ENCODE measurements at regions not wholly inside any gene's neighbourhood (a gene's known extent, or its start where the extent isn't known, plus 50 kb on each side); places are given as distances from the start of the nearest gene placed in this dataset.

DNA sequence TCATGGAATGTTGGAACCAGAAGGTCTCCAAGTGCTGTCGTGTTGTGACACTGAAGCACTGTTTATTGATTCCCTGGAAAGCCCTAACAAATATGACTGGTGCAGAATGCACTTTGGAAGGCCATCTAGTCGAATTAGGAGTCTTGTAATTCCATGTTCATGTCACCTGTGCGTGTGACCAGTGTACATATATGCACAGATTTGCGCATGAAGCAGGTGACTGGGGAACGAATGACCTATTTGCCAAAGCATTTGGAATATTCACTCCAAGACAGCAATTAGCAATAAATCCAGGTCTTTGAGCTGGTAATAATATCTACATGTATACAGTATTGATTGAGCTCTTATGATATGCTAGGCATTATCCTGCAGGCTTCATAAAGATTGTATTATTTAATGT, 177.5 kb upstream of the PFN2 start:
- no peaks in the 10 kb centered on the region for H3K9me3 Mint-ChIP-seq
- ChIA-PET CTCF (interaction anchor here (0.5 kb wide), 1 partner anchor 131 kb away, joined by 4 read pairs; no protein-coding TSS in a partner anchor), POLR2A (no interaction called here)
- no peak for ATAC-seq (ENCODE audit: poor library complexity)
- DNase-seq: no peak
- Histone ChIP-seq H3K4me3 (ENCODE audit: low read length) (no peak overlapping the region), H3K27me3 (ENCODE audit: control insufficient read depth in 1 of 2, insufficient read depth in 2 of 2, low read length in 2 of 2) (peaks cover 3 to 6% of the 10 kb centered on the region in 2 experiments), H3K9me3 (ENCODE audit: control insufficient read depth in 1 of 2, insufficient read depth in 1 of 2, low read length in 2 of 2) (no peaks in the 10 kb centered on the region), H3K36me3 (ENCODE audit: insufficient read depth, low read length) (no peaks in the 10 kb centered on the region), H3K27ac (ENCODE audit: low read depth in 1 of 2, low read length in 2 of 2) (no peak overlapping the region), H3K4me1 (ENCODE audit: insufficient read depth, low read length) (no peaks in the 10 kb centered on the region)
- H3K27ac Mint-ChIP-seq: no peak overlapping the region
- no peaks in the 10 kb centered on the region for H3K4me1 Mint-ChIP-seq (ENCODE audit: low read depth)
- peaks cover 28% of the 10 kb centered on the region for H3K27me3 Mint-ChIP-seq
- H3K36me3 Mint-ChIP-seq (ENCODE audit: low read depth): no peaks in the 10 kb centered on the region
- TF ChIP-seq, protein P1, sequence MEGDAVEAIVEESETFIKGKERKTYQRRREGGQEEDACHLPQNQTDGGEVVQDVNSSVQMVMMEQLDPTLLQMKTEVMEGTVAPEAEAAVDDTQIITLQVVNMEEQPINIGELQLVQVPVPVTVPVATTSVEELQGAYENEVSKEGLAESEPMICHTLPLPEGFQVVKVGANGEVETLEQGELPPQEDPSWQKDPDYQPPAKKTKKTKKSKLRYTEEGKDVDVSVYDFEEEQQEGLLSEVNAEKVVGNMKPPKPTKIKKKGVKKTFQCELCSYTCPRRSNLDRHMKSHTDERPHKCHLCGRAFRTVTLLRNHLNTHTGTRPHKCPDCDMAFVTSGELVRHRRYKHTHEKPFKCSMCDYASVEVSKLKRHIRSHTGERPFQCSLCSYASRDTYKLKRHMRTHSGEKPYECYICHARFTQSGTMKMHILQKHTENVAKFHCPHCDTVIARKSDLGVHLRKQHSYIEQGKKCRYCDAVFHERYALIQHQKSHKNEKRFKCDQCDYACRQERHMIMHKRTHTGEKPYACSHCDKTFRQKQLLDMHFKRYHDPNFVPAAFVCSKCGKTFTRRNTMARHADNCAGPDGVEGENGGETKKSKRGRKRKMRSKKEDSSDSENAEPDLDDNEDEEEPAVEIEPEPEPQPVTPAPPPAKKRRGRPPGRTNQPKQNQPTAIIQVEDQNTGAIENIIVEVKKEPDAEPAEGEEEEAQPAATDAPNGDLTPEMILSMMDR (IDR thresholded peaks at IDR 0.05): no peak
- intact Hi-C loops (cut with DNase I, micrococcal nuclease): no loop called here
- no peak overlapping the region for H3K4me3 Mint-ChIP-seq

DNA sequence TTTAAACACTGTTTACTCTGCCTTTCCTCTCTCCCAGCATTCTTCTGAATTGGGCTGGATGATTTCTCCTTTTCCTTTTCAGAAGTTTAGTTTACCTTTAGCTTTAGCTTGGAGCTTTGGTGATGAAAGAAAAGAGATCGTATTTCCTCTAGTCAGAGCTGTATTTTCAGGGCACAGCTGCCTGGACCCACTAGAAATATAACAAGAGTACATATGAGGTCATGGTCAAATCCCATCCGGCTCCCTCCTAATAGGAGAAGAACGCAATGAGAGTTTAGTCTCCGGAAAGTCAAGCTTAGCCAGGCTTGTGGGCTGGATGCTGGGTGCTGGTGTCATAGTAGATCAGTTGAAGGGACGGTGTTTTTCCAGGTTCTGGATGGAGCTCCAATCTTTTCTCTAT, 177.1 kb upstream of the PFN2 start:
- Mint-ChIP-seq H3K27ac (no peak overlapping the region), H3K4me1 (ENCODE audit: low read depth) (no peaks in the 10 kb centered on the region), H3K27me3 (peaks cover 23% of the 10 kb centered on the region), H3K9me3 (no peaks in the 10 kb centered on the region), H3K4me3 (no peak overlapping the region), H3K36me3 (ENCODE audit: low read depth) (no peaks in the 10 kb centered on the region)
- Histone ChIP-seq H3K27me3 (ENCODE audit: control insufficient read depth in 1 of 2, insufficient read depth in 2 of 2, low read length in 2 of 2) (peaks cover 3 to 6% of the 10 kb centered on the region in 2 experiments), H3K4me3 (ENCODE audit: low read length) (no peak overlapping the region), H3K27ac (ENCODE audit: low read depth in 1 of 2, low read length in 2 of 2) (no peak overlapping the region), H3K36me3 (ENCODE audit: insufficient read depth, low read length) (no peaks in the 10 kb centered on the region), H3K4me1 (ENCODE audit: insufficient read depth, low read length) (no peaks in the 10 kb centered on the region), H3K9me3 (ENCODE audit: control insufficient read depth in 1 of 2, insufficient read depth in 1 of 2, low read length in 2 of 2) (no peaks in the 10 kb centered on the region)
- POLR2A ChIA-PET: no interaction called here
- CTCF ChIA-PET: interaction anchor here (0.5 kb wide), 1 partner anchor 130 kb away, joined by 4 read pairs; no protein-coding TSS in a partner anchor
- TF ChIP-seq, protein P1 (IDR thresholded peaks at IDR 0.05): no peak
- intact Hi-C loops (cut with DNase I, micrococcal nuclease): no loop called here
- DNase-seq (no peak), ATAC-seq (ENCODE audit: poor library complexity) (no peak)

DNA sequence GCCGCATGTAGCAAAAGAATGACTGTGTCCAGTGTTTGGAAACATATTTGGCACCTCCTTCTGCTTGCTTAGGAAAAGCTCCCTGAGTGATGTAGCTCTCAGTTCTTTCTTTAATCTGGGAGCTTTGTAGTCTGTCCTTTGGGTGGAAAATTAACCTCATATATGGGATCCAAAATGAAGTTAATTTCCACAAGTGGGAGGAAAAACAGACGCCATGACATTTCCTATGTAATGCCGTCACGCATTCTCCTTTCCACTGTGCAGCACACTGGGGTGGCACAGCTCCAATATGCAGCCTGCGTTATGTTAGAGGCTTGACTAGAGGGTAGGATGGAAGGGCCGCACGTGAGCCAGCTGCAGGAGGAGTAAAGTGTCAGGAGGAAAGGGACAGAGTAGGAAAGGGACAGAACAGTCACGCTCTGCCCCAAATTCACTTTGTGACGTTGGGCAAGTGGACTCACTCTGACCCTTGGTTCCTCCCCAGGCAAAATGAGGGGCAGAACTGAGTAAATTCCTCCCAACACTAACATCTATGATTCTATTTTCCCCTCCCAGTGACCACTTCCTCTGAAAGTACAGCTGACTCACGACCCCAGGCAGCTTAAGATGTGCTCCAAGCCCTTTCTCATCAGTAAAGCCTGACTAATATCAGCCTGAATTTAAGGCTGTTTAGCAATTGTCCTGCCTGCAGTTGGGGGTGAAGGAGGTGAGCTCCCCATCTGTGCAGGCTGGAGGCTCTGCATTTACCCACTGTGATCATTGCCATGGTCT, 176.5 kb upstream of the PFN2 start:
- no peak for ATAC-seq (ENCODE audit: poor library complexity)
- CTCF ChIA-PET: no interaction called here
- peaks cover 20% of the 10 kb centered on the region for H3K27me3 Mint-ChIP-seq

More for the DNA sequence above, 176.5 kb upstream of the PFN2 start:
- Mint-ChIP-seq H3K4me3 (no peak overlapping the region), H3K9me3 (no peaks in the 10 kb centered on the region), H3K36me3 (ENCODE audit: low read depth) (no peaks in the 10 kb centered on the region), H3K4me1 (ENCODE audit: low read depth) (no peaks in the 10 kb centered on the region), H3K27ac (no peak overlapping the region)
- POLR2A ChIA-PET: no interaction called here
- intact Hi-C loops (cut with DNase I, micrococcal nuclease): no loop called here
- H3K36me3 ChIP-seq (ENCODE audit: insufficient read depth, low read length): no peaks in the 10 kb centered on the region
- no peak overlapping the region for H3K27ac ChIP-seq (ENCODE audit: low read depth in 1 of 2, low read length in 2 of 2)
- no peaks in the 10 kb centered on the region for H3K9me3 ChIP-seq (ENCODE audit: control insufficient read depth in 1 of 2, insufficient read depth in 1 of 2, low read length in 2 of 2)
- H3K4me1 ChIP-seq (ENCODE audit: insufficient read depth, low read length): no peaks in the 10 kb centered on the region
- peak in 2 of 14 experiments; percentile 15 to 28 for DNase-seq
- no peak overlapping the region for H3K4me3 ChIP-seq (ENCODE audit: low read length)
- peaks cover 0 to 6% of the 10 kb centered on the region in 2 experiments for H3K27me3 ChIP-seq (ENCODE audit: control insufficient read depth in 1 of 2, insufficient read depth in 2 of 2, low read length in 2 of 2)
- TF ChIP-seq, protein P1 (IDR thresholded peaks at IDR 0.05): no peak
